Jurkat, Clone E6-1 (cell line): ENCODE measurements at regions not wholly inside any gene's neighbourhood (a gene's known extent, or its start where the extent isn't known, plus 50 kb on each side); places are given as distances from the start of the nearest gene placed in this dataset.
"Not testable (repeated sequence)": the region's sequence is repeated elsewhere in the genome, so short reads cannot be mapped to it uniquely, and the experiment has no call there.

ENCODE experiments used
- DNase-seq: peaks from one replicate; pipeline ENCODE4 v3.0.0-alpha.2; 2011; ENCODE audit warnings: low read depth, low spot score
- H3K4me3 ChIP-seq: 2 replicates; pipeline ENCODE4 v1.5.1; 2011; ENCODE audit warnings: mild to moderate bottlenecking, low read length, control low read depth, moderate library complexity

DNA sequence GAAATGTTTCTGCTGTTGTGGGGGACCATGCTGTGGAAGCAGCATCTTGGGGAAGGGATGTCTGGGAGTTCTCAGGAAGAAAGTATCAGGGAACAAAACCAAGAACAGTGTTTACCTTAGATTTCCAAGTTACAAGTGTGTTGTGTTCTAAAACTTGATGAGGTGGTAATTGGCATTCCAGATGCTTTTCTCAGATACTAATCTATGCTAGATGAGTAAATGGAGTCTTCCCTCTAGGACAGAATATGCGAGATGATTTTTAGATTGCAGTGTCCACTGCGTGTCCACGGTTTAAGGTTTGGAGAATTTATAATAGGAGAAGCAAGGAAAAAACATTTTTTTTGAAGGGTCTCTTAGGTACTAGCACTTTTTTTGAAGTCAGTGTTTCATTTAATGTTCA lies 436.5 kb downstream of the PCNX1 start:
- H3K4me3 ChIP-seq = no peak overlapping the region
- no peak for DNase-seq

DNA sequence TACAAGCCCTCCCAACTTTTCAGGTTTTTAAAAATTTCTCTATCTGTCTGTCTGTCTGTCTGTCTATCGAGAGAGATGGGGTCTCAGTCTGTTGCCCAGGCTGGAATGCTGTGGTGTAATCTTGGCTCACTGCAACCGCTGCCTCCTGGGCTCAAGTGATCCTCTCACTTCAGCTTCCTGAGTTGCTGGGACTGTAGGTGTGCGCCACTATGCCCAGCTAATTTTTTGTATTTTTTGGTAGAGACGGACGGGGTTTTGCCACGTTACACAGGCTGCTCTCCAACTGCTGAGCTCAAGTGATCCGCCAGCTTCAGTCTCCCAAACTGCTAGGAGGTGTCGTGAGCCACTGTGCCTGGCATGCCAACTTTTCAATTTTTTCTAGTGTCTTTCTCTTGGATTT lies 437.2 kb downstream of the PCNX1 start:
- no peak overlapping the region for H3K4me3 ChIP-seq
- no peak for DNase-seq

DNA sequence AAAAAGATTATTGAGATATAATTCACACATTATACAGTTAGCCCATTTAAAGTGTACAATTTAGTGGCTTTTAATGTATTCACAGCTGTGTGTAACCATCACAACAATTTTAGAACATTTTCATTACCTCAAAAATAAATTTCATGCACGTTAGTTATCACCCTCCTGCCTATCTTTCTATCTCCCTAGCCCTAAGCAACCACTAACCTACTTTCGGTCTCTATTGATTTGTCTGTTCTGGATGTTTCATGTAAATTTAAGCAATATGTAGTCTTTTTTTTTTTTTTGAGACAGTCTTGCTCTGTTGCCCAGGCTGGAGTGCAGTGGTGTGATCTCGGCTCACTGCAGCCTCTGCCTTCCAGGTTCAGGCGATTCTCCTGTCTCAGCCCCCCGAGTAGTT lies 439.4 kb downstream of the PCNX1 start:
- no peak for DNase-seq
- no peak overlapping the region for H3K4me3 ChIP-seq

DNA sequence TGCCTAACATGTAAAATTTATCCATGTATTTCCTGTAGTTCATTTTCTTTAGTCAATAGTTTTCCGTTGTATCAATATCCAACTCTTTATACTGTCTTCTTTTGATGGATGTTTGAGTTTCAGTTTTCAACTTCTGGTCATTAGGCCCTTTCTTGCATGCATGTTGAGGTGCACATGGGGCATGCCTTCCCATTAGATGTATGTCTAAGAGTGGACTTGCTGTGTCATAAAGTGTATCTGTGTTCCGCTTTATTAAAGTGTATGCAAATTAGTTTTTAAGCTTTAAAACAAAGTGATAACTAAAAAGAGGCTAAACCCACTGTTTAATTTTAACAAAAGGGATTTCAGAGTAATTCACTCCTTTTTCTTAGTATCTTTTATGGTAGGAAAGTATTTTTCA lies 441.1 kb downstream of the PCNX1 start:
- no peak for DNase-seq
- H3K4me3 ChIP-seq = no peak overlapping the region

DNA sequence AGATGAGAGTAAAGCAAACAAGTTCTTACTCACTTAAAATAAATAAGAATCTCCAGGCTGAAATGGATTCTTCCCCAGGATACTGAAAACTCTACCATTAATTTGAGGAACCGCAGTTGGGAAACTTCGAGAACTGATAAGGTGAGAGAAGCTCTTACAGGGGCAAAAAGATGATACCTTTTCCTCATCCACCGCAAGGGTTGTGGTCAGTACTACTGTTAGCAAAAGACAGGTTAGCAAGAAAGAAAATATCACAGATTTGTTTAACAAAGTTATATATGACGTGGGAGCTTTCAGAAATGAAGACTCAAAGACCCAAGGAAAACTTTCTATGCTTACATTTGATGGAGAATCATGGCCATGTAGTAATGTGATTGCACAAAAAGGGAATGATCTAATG lies 441.6 kb downstream of the PCNX1 start:
- no peak overlapping the region for H3K4me3 ChIP-seq

DNA sequence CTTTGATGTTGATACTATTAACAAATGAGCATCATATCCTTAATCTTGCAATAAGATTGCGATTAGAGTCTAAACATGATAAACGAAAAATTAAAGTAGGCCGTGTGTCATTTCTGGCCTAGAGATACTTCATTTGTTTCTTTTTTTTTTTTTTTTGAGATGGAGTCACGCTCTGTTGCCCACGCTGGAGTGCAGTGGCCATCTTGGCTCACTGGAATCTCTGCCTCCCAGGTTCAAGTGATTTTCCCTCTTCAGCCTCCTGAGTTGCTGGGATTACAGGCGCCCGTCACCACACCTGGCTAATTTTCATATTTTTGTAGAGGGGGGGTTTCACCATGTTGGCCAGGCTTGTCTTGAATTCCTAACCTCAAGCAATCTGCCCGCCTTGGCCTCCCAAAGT lies 446.9 kb downstream of the PCNX1 start:
- no peak for DNase-seq
- H3K4me3 ChIP-seq = no peak overlapping the region

More for the DNA sequence above, 441.6 kb downstream of the PCNX1 start:
- DNase-seq = no peak

DNA sequence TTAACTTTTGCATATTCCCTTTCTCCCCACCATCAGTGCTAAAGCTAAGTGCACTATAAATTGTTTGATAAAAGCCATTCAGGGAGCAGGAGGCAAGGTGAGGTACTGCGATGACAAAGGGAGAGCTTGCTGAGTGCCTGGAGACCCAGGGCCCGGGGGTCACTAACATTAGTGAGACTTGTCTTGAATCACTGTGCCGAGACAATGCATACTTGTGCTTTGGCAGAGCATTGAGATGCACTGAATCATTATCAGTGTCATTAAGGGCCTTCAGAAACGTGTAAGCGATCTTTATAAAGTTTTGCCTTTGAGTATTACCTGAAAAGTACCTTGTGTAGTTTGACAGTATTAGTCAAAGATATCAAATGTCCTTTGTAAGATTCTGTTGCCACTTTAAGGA lies 447.5 kb downstream of the PCNX1 start:
- no peak overlapping the region for H3K4me3 ChIP-seq
- no peak for DNase-seq

DNA sequence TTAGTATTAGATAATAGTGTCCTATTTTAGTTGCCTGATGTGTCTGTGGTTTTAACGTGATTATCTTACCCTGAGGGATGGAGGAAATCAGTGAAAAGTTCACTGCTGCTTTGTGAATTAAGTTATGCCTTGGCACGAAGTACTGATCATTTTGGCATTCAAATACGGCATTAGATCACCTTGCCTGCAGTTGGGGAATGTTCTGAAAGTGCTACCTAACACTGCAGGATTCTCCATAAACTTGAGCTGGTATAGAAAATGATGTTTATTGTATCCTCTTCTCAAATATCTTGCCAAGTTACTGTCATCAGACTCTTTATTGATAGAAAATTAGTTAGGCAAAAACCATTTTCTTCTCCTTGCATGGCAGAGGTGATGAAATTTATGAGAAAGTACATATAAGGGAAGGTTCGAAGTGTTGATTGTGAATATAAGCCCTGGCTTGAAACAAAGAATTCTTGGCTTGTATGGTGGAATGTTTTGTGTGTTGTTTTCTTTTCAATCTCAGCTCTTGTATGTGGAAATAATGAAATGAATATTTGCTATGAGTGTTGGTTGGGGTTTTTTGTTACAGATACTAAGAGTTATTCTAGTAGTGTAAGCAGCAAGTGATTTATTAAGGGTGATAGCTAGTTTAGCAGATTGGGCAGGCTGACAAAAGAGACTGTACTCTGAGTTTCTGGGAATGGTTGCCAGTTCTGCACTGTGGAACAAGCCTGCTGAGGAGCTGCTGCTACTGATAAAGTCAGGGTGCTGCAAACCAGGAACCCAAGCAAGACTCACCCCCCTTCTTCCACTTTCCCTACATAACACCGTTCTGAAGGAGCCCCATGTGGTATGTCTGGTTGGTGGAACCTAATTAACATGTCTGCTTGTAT lies 448.3 kb downstream of the PCNX1 start:
- no peak for DNase-seq
- no peak overlapping the region for H3K4me3 ChIP-seq

DNA sequence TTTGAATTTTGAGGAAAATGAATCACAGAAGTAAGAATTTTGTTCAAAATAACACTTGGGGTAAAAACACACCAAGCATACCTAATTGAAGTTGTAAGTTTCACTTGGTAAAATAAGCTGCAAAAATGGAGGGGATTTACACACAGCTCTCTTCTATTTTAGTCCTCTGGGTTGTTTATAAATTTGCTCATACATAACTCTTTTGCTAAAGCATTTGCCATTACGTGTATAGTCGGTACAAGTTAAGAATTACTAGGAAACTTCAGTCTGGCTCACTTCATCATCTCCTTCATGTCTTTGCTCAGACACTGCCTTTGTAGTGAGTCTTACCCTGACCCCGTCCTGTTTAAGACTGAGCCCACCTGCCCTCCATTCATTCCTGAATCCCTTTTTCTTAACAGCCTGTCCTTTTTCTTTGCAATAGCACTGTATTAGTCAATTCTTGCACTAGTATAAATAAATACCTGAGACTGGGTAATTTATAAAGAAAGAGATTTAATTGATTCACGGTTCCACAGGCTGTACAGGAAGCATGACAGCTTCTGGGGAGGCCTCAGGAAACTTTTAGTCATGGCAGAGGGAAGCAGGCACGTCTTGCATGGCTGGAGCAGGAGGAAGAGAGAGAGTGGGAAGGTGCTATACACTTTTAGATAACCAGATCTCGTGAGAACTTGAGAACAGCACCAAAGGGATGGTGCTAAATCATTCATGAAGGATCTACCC lies 451.1 kb downstream of the PCNX1 start:
- no peak for DNase-seq
- H3K4me3 ChIP-seq = no peak overlapping the region

DNA sequence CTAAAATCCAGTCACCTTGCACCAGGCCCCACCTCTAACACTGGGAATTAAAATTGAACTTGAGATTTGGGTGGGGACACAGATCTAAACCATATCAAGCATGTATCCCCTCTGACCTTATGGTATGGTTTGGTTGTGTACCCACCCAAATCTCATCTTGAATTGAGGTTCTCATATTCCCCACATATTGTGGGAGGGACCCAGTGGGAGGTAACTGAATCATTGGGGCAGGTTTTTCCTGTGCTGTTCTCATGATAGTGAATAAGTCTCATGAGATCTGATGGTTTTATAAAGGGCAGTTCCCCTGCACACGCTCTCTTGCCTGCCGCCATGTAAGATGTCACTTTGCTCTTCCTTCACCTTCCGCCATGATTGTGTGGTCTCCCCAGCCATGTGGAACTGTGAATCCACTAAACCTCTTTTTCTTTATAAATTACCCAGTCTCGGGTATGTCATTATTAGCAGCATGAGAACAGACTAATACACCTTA lies 451.7 kb downstream of the PCNX1 start:
- not testable (repeated sequence) for DNase-seq

DNA sequence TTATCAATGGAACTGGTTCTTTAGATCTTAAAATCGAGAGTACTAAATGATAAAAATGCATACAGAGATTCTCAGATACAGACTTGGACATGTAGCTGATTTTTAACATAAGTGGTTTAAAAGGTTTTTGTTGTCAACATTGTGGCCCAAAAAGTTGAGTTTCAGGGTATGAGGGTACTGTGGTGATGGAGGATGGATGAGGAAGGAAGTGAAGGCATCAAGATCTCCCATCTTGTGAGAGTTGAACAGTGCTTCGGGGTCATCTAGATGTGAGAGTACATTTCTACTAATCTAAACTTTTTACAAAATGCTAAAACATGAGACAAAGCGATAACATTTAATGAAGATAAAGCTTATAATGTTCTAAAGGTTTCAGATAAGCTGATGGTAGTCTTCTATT lies 452.6 kb downstream of the PCNX1 start:
- no peak overlapping the region for H3K4me3 ChIP-seq
- DNase-seq = no peak

More for the DNA sequence above, 451.7 kb downstream of the PCNX1 start:
- H3K4me3 ChIP-seq = not testable (repeated sequence)

DNA sequence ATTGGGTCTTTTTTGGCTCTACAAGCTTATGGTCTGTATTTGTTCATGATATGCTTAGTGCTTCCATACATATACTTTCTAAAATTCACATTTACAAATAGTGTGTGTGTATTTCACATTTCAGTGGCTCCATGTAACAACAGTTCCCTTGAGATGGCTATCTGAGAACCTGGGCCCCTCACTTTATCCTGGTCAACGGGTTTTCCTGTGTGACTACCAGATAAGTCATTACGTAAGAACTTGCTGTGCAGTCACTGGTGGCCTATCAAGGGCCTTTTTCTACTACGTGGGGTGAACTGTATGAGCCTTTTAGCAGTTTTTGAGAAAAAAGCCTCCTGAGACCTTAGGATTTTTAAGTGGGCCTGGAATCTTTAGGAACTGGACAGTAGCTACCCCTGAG lies 454.1 kb downstream of the PCNX1 start:
- DNase-seq = no peak
- H3K4me3 ChIP-seq = no peak overlapping the region

DNA sequence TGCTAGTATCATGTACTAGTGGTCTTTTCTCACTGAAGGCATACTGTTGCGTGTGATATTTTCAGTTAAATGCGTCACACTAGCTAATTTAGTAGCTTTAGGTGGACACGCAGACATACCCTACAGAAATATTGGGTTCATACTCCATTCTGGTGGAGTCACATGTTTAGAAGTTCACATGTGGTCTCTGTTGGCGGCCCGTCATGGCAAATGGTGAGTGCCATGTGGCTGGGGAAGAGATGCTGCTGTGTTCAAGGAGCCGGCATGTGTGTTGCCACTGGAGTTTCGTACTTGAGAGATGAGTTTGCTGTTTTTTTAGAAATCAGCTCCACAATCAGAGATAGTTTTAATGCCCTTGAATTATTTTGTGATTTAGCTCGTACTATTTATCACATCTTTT lies 454.6 kb downstream of the PCNX1 start:
- H3K4me3 ChIP-seq = no peak overlapping the region
- DNase-seq = no peak

DNA sequence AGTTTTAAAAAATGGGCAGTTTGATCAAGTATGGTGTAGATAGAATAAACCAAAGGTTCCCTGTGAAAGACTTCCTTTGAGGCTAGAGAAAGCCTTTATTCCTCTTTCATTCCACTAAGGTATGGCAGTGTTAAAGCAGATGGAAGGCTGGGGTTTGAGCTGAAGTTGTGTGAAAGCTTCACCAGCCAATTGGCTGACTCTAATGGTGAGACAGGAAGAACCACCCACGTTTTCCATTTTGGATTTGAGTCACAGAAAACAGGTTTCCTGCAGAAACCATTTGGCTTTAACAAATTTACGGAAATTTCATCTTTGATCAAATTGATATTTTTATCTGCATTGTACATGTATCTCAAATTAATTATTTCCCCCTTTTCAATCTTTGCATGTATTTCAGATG lies 455.0 kb downstream of the PCNX1 start:
- H3K4me3 ChIP-seq = no peak overlapping the region

DNA sequence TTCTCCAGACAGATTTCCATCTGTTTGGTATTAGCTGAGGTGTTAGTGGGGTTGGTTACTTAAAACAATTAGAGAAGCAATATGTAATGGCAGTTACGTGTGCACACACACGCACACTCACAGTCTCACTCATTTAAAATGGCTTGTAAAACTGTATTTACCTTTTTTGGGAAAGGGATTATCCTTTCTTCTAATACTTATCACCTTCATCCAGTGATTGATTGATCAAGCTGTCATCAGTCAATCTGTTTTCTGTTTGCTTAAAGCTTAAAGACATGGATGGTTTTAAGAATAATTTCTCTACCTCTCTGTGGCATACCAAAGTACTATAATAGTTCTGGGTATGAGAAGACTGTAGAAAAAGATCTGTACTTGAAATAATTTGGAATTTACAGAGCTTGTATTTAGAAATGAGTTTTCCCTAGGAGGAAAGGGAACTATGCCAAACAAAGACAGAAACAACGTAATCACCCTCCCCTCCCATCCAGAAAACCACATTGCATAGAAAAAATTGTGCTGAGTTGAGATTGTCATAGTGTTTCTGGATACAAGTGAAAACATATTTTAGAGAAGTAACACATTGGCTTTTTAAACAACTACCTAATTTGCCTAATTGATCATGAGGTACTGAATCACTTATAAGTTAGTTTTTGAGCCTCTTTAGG lies 455.8 kb downstream of the PCNX1 start:
- DNase-seq = no peak
- H3K4me3 ChIP-seq = no peak overlapping the region

More for the DNA sequence above, 455.0 kb downstream of the PCNX1 start:
- DNase-seq = no peak

DNA sequence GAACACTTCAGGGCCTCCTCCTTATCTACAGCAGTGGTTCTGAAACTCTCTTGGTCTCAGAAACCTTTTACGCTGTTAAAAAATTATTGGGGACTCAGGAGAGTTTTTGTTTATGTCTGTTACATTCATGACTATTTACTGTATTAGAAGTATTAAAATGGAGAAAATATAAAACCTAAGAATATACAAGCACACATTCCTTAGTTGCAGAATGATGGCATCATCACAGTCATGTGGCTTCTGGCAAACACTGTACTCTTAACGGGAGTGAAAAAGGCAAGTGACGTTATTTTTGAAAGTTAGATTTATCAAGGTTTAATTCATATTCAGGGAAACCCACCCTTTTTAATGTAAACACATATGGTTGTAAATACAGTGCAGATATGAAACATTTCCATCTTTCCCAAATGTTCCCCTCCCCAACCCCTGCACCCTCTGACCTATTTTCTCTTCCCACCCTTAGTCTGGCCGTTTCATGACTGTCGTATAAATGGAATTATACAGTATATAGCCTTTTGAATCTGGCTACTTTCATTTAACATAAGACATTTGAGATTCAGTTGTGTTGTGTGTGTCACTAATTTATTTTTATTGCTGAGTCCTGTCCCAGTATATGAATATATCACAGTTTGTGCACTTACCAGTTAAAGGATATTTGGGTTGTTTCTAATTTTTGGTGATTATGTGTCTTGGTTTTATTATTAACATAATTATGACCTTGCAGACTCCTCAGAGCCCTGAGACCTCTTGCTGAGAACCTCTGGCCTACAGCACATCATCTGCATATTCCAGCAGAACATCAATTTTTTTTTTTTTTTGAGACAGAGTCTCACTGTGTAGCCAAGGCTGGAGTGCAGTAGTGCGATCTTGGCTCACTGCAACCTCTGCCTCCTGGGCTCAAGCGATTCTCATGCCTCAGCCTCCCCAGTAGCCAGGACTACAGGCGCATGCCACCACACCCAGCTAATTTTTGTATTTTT lies 457.0 kb downstream of the PCNX1 start:
- DNase-seq = no peak
- H3K4me3 ChIP-seq = no peak overlapping the region

DNA sequence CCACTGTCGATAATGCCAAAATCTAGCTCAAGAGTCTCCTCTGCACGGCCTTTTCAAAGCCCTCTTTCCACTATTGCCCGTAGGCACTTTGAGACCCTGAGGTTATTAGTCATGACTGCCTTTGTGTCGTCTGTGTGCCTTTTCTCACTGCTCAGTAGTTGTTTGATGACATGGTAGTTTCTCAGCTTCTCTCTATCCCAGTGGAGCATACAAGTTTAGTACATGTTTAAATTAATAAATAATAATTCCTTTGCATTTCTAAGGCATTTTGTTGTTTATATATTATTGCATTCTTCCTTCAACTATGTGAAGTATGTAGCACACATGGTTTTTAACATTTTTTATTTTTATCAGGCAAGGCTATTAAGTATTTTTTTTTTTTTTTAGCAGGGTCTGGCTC lies 458.1 kb downstream of the PCNX1 start:
- DNase-seq = no peak
- H3K4me3 ChIP-seq = no peak overlapping the region

DNA sequence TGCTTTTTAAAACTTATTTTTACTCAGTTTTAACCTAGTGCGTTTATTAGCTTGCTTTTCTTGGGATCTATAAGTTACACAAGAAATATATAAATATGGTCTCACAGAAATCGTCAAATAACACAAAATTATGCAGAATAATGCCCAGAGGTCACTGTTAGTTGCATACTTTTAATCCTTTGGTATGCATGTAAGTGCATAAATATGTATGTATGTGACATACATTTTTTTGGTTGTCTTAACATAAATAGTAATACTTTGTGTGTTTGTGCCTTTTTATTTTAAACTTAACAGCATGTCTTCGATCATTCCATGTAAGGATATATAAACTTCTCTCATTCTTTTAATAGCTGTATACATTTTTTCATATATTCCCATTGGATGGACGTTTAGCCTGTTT lies 459.6 kb downstream of the PCNX1 start:
- no peak overlapping the region for H3K4me3 ChIP-seq
- no peak for DNase-seq
